OCI-LY1 (cell line): ENCODE measurements at regions not wholly inside any gene's neighbourhood (a gene's known extent, or its start where the extent isn't known, plus 50 kb on each side); places are given as distances from the start of the nearest gene placed in this dataset.

Source experiments
- H2AFZ ChIP-seq: fragments of 200-600 bp; sonication (generic), shearing (Covaris generic); 2 replicates; pipeline ENCODE4 v1.6.0; 2014; ENCODE audit warnings: antibody characterized with exemption, mild to moderate bottlenecking, low read length
- H3F3A ChIP-seq: fragments of 200-600 bp; sonication (generic), shearing (Covaris generic); 2 replicates; pipeline ENCODE4 v1.6.0; 2014; ENCODE audit warnings: mild to moderate bottlenecking, antibody characterized with exemption, low read length, moderate library complexity; ENCODE audit not compliant: insufficient read depth
- H3K27ac ChIP-seq: fragments of 200-600 bp; sonication (generic); 2 replicates; pipeline ENCODE4 v1.5.1; 2014; ENCODE audit warnings: low read length, mixed run types, mild to moderate bottlenecking, low read depth; ENCODE audit not compliant: poor library complexity, severe bottlenecking
- H3K27me3 ChIP-seq: fragments of 200-600 bp; sonication (generic); 2 replicates; pipeline ENCODE4 v1.6.0; 2014; ENCODE audit warnings: antibody characterized with exemption, mild to moderate bottlenecking, low read length, moderate library complexity; ENCODE audit not compliant: insufficient read depth
- H3K36me3 ChIP-seq: fragments of 200-600 bp; sonication (generic); 2 replicates; pipeline ENCODE4 v1.6.1; 2014; ENCODE audit warnings: mild to moderate bottlenecking, antibody characterized with exemption, low read length, moderate library complexity, mixed read lengths; ENCODE audit not compliant: insufficient read depth
- H3K4me1 ChIP-seq: fragments of 200-600 bp; sonication (generic); 2 replicates; pipeline ENCODE4 v1.5.1; 2014; ENCODE audit warnings: mild to moderate bottlenecking, low read length, moderate library complexity; ENCODE audit not compliant: insufficient read depth, severe bottlenecking
- H3K4me2 ChIP-seq: fragments of 200-600 bp; sonication (generic), shearing (Covaris generic); 2 replicates; pipeline ENCODE4 v1.6.1; 2014; ENCODE audit warnings: low read length
- H3K4me3 ChIP-seq: fragments of 200-600 bp; sonication (generic); 2 replicates; pipeline ENCODE4 v1.5.1; 2014; ENCODE audit warnings: low read length, low read depth, mild to moderate bottlenecking, mixed read lengths; ENCODE audit not compliant: poor library complexity, severe bottlenecking
- H3K79me2 ChIP-seq: fragments of 200-600 bp; shearing (Covaris generic); 2 replicates; pipeline ENCODE4 v1.6.1; 2016; ENCODE audit warnings: mixed run types, low read length, mixed read lengths; ENCODE audit not compliant: insufficient read depth
- H3K9ac ChIP-seq: fragments of 200-600 bp; sonication (generic), shearing (Covaris generic); 2 replicates; pipeline ENCODE4 v1.6.1; 2014; ENCODE audit warnings: mild to moderate bottlenecking, low read length, mixed read lengths
- H3K9me2 ChIP-seq: fragments of 200-600 bp; sonication (generic), shearing (Covaris generic); 2 replicates; pipeline ENCODE4 v1.6.1; 2014; ENCODE audit warnings: low read depth, mild to moderate bottlenecking, low read length, mixed read lengths
- H3K9me3 ChIP-seq: fragments of 200-600 bp; shearing (Covaris generic); 2 replicates; pipeline ENCODE4 v1.6.1; 2014; ENCODE audit warnings: low read length, mixed read lengths
- H4K20me1 ChIP-seq: fragments of 200-600 bp; sonication (generic), shearing (Covaris generic); 2 replicates; pipeline ENCODE4 v1.6.0; 2016; ENCODE audit warnings: mild to moderate bottlenecking, low read length; ENCODE audit not compliant: insufficient read depth
- EZH2 ChIP-seq: fragments of 200-600 bp; sonication (generic), shearing (Covaris generic); IDR thresholded peaks from 2 replicates; pipeline ENCODE4 v1.8.0; 2017; ENCODE audit warnings: borderline replicate concordance, mixed run types, mild to moderate bottlenecking, antibody characterized with exemption, low read length, moderate library complexity, mixed read lengths
- TF ChIP-seq, protein P1 (sequence below): fragments of 200-600 bp; sonication (generic), shearing (Covaris generic); IDR thresholded peaks from 2 replicates; pipeline ENCODE4 v1.5.1; 2017; ENCODE audit warnings: mild to moderate bottlenecking, antibody characterized with exemption, low read length, moderate library complexity, mixed read lengths

DNA sequence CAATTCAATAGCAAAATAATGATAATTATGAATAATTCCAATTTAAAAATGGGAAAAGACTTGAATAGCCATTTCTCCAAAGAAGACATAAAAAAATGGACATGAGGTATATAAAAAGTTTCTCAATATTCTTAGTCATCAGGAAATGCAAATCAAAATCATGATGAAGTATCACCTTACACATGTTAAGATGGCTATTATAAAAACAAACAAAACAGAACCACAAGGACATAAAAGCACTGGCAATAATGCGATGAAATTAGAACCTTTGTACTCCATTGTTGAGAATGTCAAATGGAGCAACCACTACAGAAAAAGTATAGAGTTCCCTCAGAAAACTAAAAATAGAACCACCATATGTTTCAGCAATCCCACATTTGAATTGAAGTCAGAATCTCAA lies 1186.1 kb downstream of the SLITRK5 start:
- Histone ChIP-seq H3K27me3 (no peaks in the 10 kb centered on the region), H2AFZ (no peak overlapping the region), H3K9me3 (no peaks in the 10 kb centered on the region), H3K36me3 (no peaks in the 10 kb centered on the region), H3K9me2 (no peaks in the 10 kb centered on the region), H4K20me1 (no peaks in the 10 kb centered on the region), H3K27ac (no peak overlapping the region), H3K4me3 (no peak overlapping the region), H3K4me2 (no peak overlapping the region), H3K4me1 (no peaks in the 10 kb centered on the region), H3F3A (no peaks in the 10 kb centered on the region), H3K9ac (no peak overlapping the region), H3K79me2 (no peaks in the 10 kb centered on the region)
- TF ChIP-seq EZH2: no peak

DNA sequence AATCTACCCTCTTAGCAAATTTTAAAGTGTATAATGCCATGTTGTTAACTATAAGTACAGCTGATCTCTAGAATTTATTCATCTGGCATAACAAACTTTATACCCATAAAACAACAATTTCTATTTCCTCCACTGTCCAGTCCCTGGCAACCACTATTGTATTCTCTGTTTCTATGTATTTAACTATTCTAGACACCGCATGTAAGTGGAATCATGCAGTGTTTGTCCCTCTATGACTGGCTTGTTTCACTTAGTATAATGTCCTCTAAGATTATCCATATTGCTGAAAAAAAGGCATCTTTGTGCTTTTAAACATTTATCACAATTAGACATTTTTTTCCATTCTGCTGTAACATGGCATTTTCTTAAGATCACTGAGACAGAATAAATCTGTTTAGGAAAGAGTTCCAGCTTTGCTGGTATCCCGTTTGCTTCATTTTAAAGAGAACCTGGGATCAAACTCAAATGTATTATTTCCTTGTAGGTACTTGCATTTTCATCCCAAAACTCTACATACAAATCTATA lies 1191.0 kb downstream of the SLITRK5 start:
- no peak overlapping the region for H2AFZ ChIP-seq

DNA sequence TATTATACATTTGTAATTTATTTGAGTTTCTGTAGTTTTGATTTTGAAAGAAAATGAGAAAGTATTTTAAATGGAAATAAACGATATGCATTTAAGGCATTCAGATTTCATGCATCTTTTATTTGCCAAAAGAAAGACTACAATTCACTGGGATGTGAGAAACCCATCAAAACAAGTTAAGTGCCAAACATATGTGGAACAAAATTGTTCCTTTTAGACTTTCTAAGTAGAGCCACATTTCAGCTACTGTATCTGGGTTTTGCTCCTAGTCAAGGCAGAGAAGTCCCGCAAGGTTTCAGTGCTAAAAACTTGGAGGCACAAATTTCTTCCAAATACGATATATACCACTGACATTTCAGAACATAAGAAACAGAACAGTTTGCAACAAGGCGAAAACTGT lies 1191.9 kb downstream of the SLITRK5 start:
- no peak overlapping the region for H3K4me2 ChIP-seq
- no peaks in the 10 kb centered on the region for H3F3A ChIP-seq
- no peak overlapping the region for H3K9ac ChIP-seq
- no peak overlapping the region for H2AFZ ChIP-seq
- H3K79me2 ChIP-seq: no peaks in the 10 kb centered on the region
- H3K27ac ChIP-seq: no peak overlapping the region
- H4K20me1 ChIP-seq: no peaks in the 10 kb centered on the region
- H3K9me3 ChIP-seq: no peaks in the 10 kb centered on the region
- no peaks in the 10 kb centered on the region for H3K36me3 ChIP-seq
- no peaks in the 10 kb centered on the region for H3K4me1 ChIP-seq
- TF ChIP-seq, protein P1, sequence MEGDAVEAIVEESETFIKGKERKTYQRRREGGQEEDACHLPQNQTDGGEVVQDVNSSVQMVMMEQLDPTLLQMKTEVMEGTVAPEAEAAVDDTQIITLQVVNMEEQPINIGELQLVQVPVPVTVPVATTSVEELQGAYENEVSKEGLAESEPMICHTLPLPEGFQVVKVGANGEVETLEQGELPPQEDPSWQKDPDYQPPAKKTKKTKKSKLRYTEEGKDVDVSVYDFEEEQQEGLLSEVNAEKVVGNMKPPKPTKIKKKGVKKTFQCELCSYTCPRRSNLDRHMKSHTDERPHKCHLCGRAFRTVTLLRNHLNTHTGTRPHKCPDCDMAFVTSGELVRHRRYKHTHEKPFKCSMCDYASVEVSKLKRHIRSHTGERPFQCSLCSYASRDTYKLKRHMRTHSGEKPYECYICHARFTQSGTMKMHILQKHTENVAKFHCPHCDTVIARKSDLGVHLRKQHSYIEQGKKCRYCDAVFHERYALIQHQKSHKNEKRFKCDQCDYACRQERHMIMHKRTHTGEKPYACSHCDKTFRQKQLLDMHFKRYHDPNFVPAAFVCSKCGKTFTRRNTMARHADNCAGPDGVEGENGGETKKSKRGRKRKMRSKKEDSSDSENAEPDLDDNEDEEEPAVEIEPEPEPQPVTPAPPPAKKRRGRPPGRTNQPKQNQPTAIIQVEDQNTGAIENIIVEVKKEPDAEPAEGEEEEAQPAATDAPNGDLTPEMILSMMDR: no peak
- no peak for TF ChIP-seq EZH2
- H3K27me3 ChIP-seq: no peaks in the 10 kb centered on the region
- H3K4me3 ChIP-seq: no peak overlapping the region
- H3K9me2 ChIP-seq: no peaks in the 10 kb centered on the region

More for the DNA sequence above, 1191.0 kb downstream of the SLITRK5 start:
- no peaks in the 10 kb centered on the region for H3K9me2 ChIP-seq
- H3K4me2 ChIP-seq: no peak overlapping the region
- H3K9me3 ChIP-seq: no peaks in the 10 kb centered on the region
- no peak overlapping the region for H3K27ac ChIP-seq
- no peaks in the 10 kb centered on the region for H3K27me3 ChIP-seq
- no peak overlapping the region for H3K4me3 ChIP-seq
- no peak overlapping the region for H3K9ac ChIP-seq
- H3F3A ChIP-seq: no peaks in the 10 kb centered on the region
- H4K20me1 ChIP-seq: no peaks in the 10 kb centered on the region
- no peak for TF ChIP-seq EZH2
- TF ChIP-seq, protein P1: no peak
- H3K79me2 ChIP-seq: no peaks in the 10 kb centered on the region
- no peaks in the 10 kb centered on the region for H3K36me3 ChIP-seq
- no peaks in the 10 kb centered on the region for H3K4me1 ChIP-seq

DNA sequence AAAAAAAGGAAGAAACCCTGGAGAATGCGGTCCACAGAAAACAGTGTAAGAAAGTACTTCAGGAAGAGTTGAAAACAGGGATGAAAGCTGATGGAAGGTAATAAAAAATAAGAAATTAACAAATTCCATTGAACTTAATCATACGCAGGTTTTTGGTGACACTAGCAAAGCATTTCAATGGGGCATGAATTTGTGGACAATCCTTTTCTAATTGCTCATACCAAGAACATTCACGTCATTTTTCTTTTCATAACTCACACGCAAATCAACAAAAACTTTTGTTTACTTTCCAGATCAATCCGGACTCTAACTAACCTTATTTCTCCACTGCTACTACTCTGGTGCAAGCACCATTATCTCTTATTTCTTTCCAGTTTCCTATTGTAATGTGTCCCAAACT lies 1195.0 kb downstream of the SLITRK5 start:
- H3K36me3 ChIP-seq: no peaks in the 10 kb centered on the region
- H3K4me3 ChIP-seq: no peak overlapping the region
- no peak overlapping the region for H2AFZ ChIP-seq
- no peaks in the 10 kb centered on the region for H3F3A ChIP-seq
- H3K27me3 ChIP-seq: no peaks in the 10 kb centered on the region
- no peaks in the 10 kb centered on the region for H4K20me1 ChIP-seq
- H3K9me2 ChIP-seq: no peaks in the 10 kb centered on the region
- no peak overlapping the region for H3K4me2 ChIP-seq
- no peaks in the 10 kb centered on the region for H3K4me1 ChIP-seq
- no peaks in the 10 kb centered on the region for H3K79me2 ChIP-seq
- TF ChIP-seq, protein P1: no peak
- TF ChIP-seq EZH2: no peak
- H3K9ac ChIP-seq: no peak overlapping the region
- H3K27ac ChIP-seq: no peak overlapping the region
- H3K9me3 ChIP-seq: no peaks in the 10 kb centered on the region
